GM12878 (cell line): ENCODE measurements at regions not wholly inside any gene's neighbourhood (a gene's known extent, or its start where the extent isn't known, plus 50 kb on each side); places are given as distances from the start of the nearest gene placed in this dataset.

Experiments used
- ATAC-seq: fragments of 200-7000 bp; cut with Tn5 transposase; 3 replicates; pipeline ENCODE4 v1.9.1; 2020; ENCODE audit warnings: mild to moderate bottlenecking, moderate library complexity
- BruUV-seq: library from RNA; stranded (reverse); fragments of 400-500 nt; replicated peaks from 2 replicates; lab custom pipeline; 2021; lab: Mats Ljungman, UMichigan
- CTCF ChIA-PET: fragments of 300-600 bp; sonication (Branson Sonifier 250); formaldehyde crosslinking; extraction: SDS; loops from one replicate; lab custom pipeline; 2021; ENCODE audit warnings: inconsistent platforms; lab: Yijun Ruan, JAX
- POLR2A ChIA-PET: fragments of 350-600 bp; formaldehyde crosslinking; extraction: SDS; loops from one replicate; lab custom pipeline; 2021; ENCODE audit warnings: inconsistent platforms; lab: Charles Lee
- RAD21 ChIA-PET: fragments of 300-600 bp; sonication (Branson Sonifier 250); formaldehyde crosslinking; loops from one replicate; lab custom pipeline; 2023; ENCODE audit warnings: antibody characterized with exemption; ENCODE audit not compliant: unreplicated experiment; lab: Charles Lee
- SMC1A ChIA-PET: fragments of 300-600 bp; sonication (Branson Sonifier 250); formaldehyde crosslinking; loops from one replicate; lab custom pipeline; 2023; ENCODE audit not compliant: unreplicated experiment, uncharacterized antibody; lab: Charles Lee
- DNase-seq: peaks from one replicate; pipeline ENCODE4 v3.0.0-alpha.2; 2011; ENCODE audit warnings: low read depth, low spot score
- FAIRE-seq: peaks from 3 replicates; lab custom pipeline; 2011; peaks lifted over from hg19 to GRCh38; lab: Jason Lieb, UNC
- H2AFZ ChIP-seq: 2 replicates; pipeline ENCODE4 v1.6.0; 2011; ENCODE audit warnings: low read depth, low read length, control low read depth; ENCODE audit not compliant: control insufficient read depth
- H3K27ac ChIP-seq: 2 replicates; pipeline ENCODE4 v1.5.1; 2011; ENCODE audit warnings: control low read depth; ENCODE audit not compliant: control insufficient read depth, insufficient read depth
- H3K27me3 ChIP-seq, 2 experiments: replicated peaks in 1 of 2; 2 replicates each; pipeline versions ENCODE4 v1.6.0 to v1.6.1; 2011; ENCODE audit warnings: low read length in 1 of 2; ENCODE audit not compliant: control insufficient read depth in 2 of 2, insufficient read depth in 2 of 2
- H3K36me3 ChIP-seq, 2 experiments: 2 replicates each; pipeline ENCODE4 v1.5.1; 2011; ENCODE audit warnings: low read length in 1 of 2; ENCODE audit not compliant: control insufficient read depth in 2 of 2, insufficient read depth in 2 of 2
- H3K4me1 ChIP-seq: 2 replicates; pipeline ENCODE4 v1.6.1; 2011; ENCODE audit warnings: mild to moderate bottlenecking, low read length, moderate library complexity, mixed read lengths; ENCODE audit not compliant: control insufficient read depth, insufficient read depth
- H3K4me2 ChIP-seq: 2 replicates; pipeline ENCODE4 v1.6.0; 2011; ENCODE audit warnings: control low read depth; ENCODE audit not compliant: control insufficient read depth, insufficient read depth
- H3K4me3 ChIP-seq: fragments of 200-600 bp; sonication (generic); 2 replicates; pipeline ENCODE4 v1.5.1; 2016
- H3K79me2 ChIP-seq: 2 replicates; pipeline ENCODE4 v1.6.0; 2011; ENCODE audit warnings: low read length; ENCODE audit not compliant: control insufficient read depth, insufficient read depth
- H3K9ac ChIP-seq: 2 replicates; pipeline ENCODE4 v1.8.0; 2011; ENCODE audit warnings: low read length, control low read depth, mixed read lengths; ENCODE audit not compliant: control insufficient read depth, insufficient read depth
- H3K9me3 ChIP-seq: replicated peaks from 3 replicates; pipeline ENCODE4 v1.5.1; 2011; ENCODE audit warnings: mild to moderate bottlenecking, low read length; ENCODE audit not compliant: control insufficient read depth, insufficient read depth
- H4K20me1 ChIP-seq: 2 replicates; pipeline ENCODE4 v1.6.0; 2011; ENCODE audit not compliant: control insufficient read depth, insufficient read depth
- BACH1 ChIP-seq: fragments of 450-650 bp; IDR thresholded peaks from 2 replicates; pipeline ENCODE4 v1.6.1; 2017; ENCODE audit warnings: mild to moderate bottlenecking, borderline replicate concordance
- IRF4 ChIP-seq: IDR thresholded peaks from 2 replicates; pipeline ENCODE4 v1.6.1; 2011; ENCODE audit warnings: low read depth, low read length
- WGBS: methylation state at CpG from one replicate; pipeline ENCODE4 v1.1.6; 2016; ENCODE audit warnings: low lambda C conversion rate; ENCODE audit not compliant: insufficient replicate concordance, insufficient coverage; ENCODE audit errors: missing lambda C conversion rate; 5-methylcytosine and 5-hydroxymethylcytosine counted together
- in situ Hi-C: fragments of 300-500 bp; cut with MboI; formaldehyde crosslinking; loops from 9 replicates; pipeline ENCODE4 v1.14.3; 2018; ENCODE audit warnings: mixed read lengths
- intact Hi-C: fragments of 100-400 bp; cut with micrococcal nuclease; formaldehyde crosslinking; loops from one replicate; pipeline ENCODE4 v1.14.2; 2022; ENCODE audit not compliant: unreplicated experiment
- TF ChIP-seq, protein P1 (sequence below): fragments of 450-650 bp; IDR thresholded peaks from 2 replicates; pipeline ENCODE4 v1.6.1; 2017; ENCODE audit warnings: mild to moderate bottlenecking, moderate library complexity

DNA sequence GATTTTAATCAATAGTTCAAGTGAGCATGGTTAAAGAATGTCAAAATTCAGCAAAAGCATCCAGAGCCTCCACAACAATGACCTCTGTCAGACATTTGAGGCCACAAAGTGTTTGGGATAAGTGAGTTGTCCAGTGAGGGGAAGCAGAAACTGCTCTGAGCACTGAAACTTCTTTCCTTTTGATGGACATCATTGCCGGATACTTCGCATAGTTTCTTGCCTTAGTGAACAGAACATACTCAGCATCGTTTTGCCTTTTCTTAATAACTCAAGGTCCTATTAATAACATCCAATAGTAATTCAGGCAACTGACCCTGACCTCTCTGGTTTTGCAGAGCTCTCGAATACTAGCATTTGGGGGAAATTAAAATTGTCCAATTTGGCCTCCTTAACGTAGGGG is 78.6 kb downstream of the EDN3 start:
- in situ Hi-C loops: no loop called here
- SMC1A ChIA-PET: no interaction called here
- no TSS peak for BruUV-seq

More for the DNA sequence above, 78.6 kb downstream of the EDN3 start:
- no peaks in the 10 kb centered on the region for H3K79me2 ChIP-seq
- no peaks in the 10 kb centered on the region for H3K36me3 ChIP-seq
- no peak overlapping the region for H3K4me2 ChIP-seq
- ATAC-seq (no peak), FAIRE-seq (no peak), DNase-seq (no peak)
- CTCF ChIA-PET: interaction anchor here (0.6 kb wide), 1 partner anchor 10 kb away, joined by 4 read pairs; no protein-coding TSS in a partner anchor
- no peaks in the 10 kb centered on the region for H4K20me1 ChIP-seq
- POLR2A ChIA-PET: no interaction called here
- H3K4me3 ChIP-seq: no peak overlapping the region
- H3K9me3 ChIP-seq: no peaks in the 10 kb centered on the region
- WGBS: 48% methylated on average over 5 of the region's 5 CpGs
- H3K27ac ChIP-seq: no peak overlapping the region
- no peak overlapping the region for H3K9ac ChIP-seq
- H2AFZ ChIP-seq: no peak overlapping the region
- H3K4me1 ChIP-seq: no peaks in the 10 kb centered on the region
- H3K27me3 ChIP-seq: peaks cover 0 to 1% of the 10 kb centered on the region in 2 experiments; a peak in 3 of 4 replicates
- RAD21 ChIA-PET: no interaction called here
- intact Hi-C loops: no loop called here
- TF ChIP-seq BACH1 (no peak), IRF4 (no peak)
- TF ChIP-seq, protein P1, sequence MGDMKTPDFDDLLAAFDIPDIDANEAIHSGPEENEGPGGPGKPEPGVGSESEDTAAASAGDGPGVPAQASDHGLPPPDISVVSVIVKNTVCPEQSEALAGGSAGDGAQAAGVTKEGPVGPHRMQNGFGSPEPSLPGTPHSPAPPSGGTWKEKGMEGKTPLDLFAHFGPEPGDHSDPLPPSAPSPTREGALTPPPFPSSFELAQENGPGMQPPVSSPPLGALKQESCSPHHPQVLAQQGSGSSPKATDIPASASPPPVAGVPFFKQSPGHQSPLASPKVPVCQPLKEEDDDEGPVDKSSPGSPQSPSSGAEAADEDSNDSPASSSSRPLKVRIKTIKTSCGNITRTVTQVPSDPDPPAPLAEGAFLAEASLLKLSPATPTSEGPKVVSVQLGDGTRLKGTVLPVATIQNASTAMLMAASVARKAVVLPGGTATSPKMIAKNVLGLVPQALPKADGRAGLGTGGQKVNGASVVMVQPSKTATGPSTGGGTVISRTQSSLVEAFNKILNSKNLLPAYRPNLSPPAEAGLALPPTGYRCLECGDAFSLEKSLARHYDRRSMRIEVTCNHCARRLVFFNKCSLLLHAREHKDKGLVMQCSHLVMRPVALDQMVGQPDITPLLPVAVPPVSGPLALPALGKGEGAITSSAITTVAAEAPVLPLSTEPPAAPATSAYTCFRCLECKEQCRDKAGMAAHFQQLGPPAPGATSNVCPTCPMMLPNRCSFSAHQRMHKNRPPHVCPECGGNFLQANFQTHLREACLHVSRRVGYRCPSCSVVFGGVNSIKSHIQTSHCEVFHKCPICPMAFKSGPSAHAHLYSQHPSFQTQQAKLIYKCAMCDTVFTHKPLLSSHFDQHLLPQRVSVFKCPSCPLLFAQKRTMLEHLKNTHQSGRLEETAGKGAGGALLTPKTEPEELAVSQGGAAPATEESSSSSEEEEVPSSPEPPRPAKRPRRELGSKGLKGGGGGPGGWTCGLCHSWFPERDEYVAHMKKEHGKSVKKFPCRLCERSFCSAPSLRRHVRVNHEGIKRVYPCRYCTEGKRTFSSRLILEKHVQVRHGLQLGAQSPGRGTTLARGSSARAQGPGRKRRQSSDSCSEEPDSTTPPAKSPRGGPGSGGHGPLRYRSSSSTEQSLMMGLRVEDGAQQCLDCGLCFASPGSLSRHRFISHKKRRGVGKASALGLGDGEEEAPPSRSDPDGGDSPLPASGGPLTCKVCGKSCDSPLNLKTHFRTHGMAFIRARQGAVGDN: no peak
- TF ChIP-seq, all 136 proteins: peak for 0
